ENCODE measurements at regions not wholly inside any gene's neighbourhood (a gene's known extent, or its start where the extent isn't known, plus 50 kb on each side); places are given as distances from the start of the nearest gene placed in this dataset.

- no peak for DNase-seq
These were observed 1169.3 kb upstream of the DDX18 start for GRCh38 chr2:116645155-116645554.

GRCh38 chr2:116668691-116669090 is 1145.8 kb upstream of the DDX18 start:
- no peaks in the 10 kb centered on the region for H3K4me1 ChIP-seq
- no peak for DNase-seq
- H3K27me3 ChIP-seq, result no peaks in the 10 kb centered on the region
- H3K36me3 ChIP-seq, result no peaks in the 10 kb centered on the region
- H3K9me3 ChIP-seq, result no peaks in the 10 kb centered on the region
- no peak overlapping the region for H3K4me3 ChIP-seq
- TF ChIP-seq CTCF (IDR thresholded peaks at IDR 0.05), result no peak
- no peak for TF ChIP-seq POLR2A (IDR thresholded peaks at IDR 0.05)
- no peak overlapping the region for H3K27ac ChIP-seq

More at GRCh38 chr2:116645155-116645554, 1169.3 kb upstream of the DDX18 start:
- no peaks in the 10 kb centered on the region for H3K27me3 ChIP-seq
- no peaks in the 10 kb centered on the region for H3K36me3 ChIP-seq
- H3K4me1 ChIP-seq, result no peaks in the 10 kb centered on the region
- no peak for TF ChIP-seq POLR2A (IDR thresholded peaks at IDR 0.05)
- TF ChIP-seq CTCF (IDR thresholded peaks at IDR 0.05), result no peak
- H3K4me3 ChIP-seq, result no peak overlapping the region
- no peak overlapping the region for H3K27ac ChIP-seq
- H3K9me3 ChIP-seq, result no peaks in the 10 kb centered on the region

- TF ChIP-seq POLR2A (IDR thresholded peaks at IDR 0.05) (no peak), CTCF (IDR thresholded peaks at IDR 0.05) (no peak)
- Histone ChIP-seq H3K4me1 (no peaks in the 10 kb centered on the region), H3K27ac (no peak overlapping the region), H3K9me3 (no peaks in the 10 kb centered on the region), H3K36me3 (no peaks in the 10 kb centered on the region), H3K4me3 (no peak overlapping the region), H3K27me3 (no peaks in the 10 kb centered on the region)
- DNase-seq, result no peak
These were observed 1144.7 kb upstream of the DDX18 start for GRCh38 chr2:116669782-116670181.

- Histone ChIP-seq H3K4me1 (no peaks in the 10 kb centered on the region), H3K27ac (no peak overlapping the region), H3K9me3 (no peaks in the 10 kb centered on the region), H3K4me3 (no peak overlapping the region), H3K36me3 (no peaks in the 10 kb centered on the region), H3K27me3 (no peaks in the 10 kb centered on the region)
- no peak for DNase-seq
- TF ChIP-seq POLR2A (IDR thresholded peaks at IDR 0.05) (no peak), CTCF (IDR thresholded peaks at IDR 0.05) (no peak)
These were observed 1140.3 kb upstream of the DDX18 start for GRCh38 chr2:116674188-116674587.

GRCh38 chr2:116676776-116677175 is 1137.7 kb upstream of the DDX18 start:
- Histone ChIP-seq H3K27me3 (no peaks in the 10 kb centered on the region), H3K4me1 (no peaks in the 10 kb centered on the region), H3K4me3 (no peak overlapping the region), H3K9me3 (no peaks in the 10 kb centered on the region), H3K27ac (no peak overlapping the region), H3K36me3 (no peaks in the 10 kb centered on the region)
- no peak for DNase-seq
- TF ChIP-seq POLR2A (IDR thresholded peaks at IDR 0.05) (no peak), CTCF (IDR thresholded peaks at IDR 0.05) (no peak)

GRCh38 chr2:116680256-116680936 is 1134.1 kb upstream of the DDX18 start:
- H3K27ac ChIP-seq, result no peak overlapping the region
- H3K4me3 ChIP-seq, result no peak overlapping the region
- no peaks in the 10 kb centered on the region for H3K9me3 ChIP-seq
- no peaks in the 10 kb centered on the region for H3K4me1 ChIP-seq
- H3K36me3 ChIP-seq, result no peaks in the 10 kb centered on the region
- DNase-seq, result no peak
- TF ChIP-seq POLR2A (IDR thresholded peaks at IDR 0.05) (no peak), CTCF (IDR thresholded peaks at IDR 0.05) (no peak)
- no peaks in the 10 kb centered on the region for H3K27me3 ChIP-seq

Data from Peyer's patch (tissue), 4 donors.